Ishikawa (cell line): ENCODE measurements at regions not wholly inside any gene's neighbourhood (a gene's known extent, or its start where the extent isn't known, plus 50 kb on each side); places are given as distances from the start of the nearest gene placed in this dataset.

Source experiments
- CEBPB ChIP-seq: IDR thresholded peaks from 2 replicates; pipeline ENCODE4 v1.6.1; 2012
- CREB1 ChIP-seq: IDR thresholded peaks from 2 replicates; pipeline ENCODE4 v1.6.1; 2012; ENCODE audit warnings: low read depth
- EGR1 ChIP-seq: IDR thresholded peaks from 2 replicates; pipeline ENCODE4 v1.6.1; 2012
- EP300 ChIP-seq: IDR thresholded peaks from 2 replicates; pipeline ENCODE4 v1.6.1; 2012; ENCODE audit warnings: borderline replicate concordance
- FOXM1 ChIP-seq: IDR thresholded peaks from 2 replicates; pipeline ENCODE4 v1.6.1; 2012; ENCODE audit warnings: low read depth, borderline replicate concordance
- NFIC ChIP-seq: IDR thresholded peaks from 2 replicates; pipeline ENCODE4 v1.6.1; 2012
- RAD21 ChIP-seq: IDR thresholded peaks from 2 replicates; pipeline ENCODE4 v1.6.1; 2012; ENCODE audit warnings: low read depth
- REST ChIP-seq: IDR thresholded peaks from 2 replicates; pipeline ENCODE4 v1.6.1; 2012; ENCODE audit warnings: low read depth, mild to moderate bottlenecking
- TAF1 ChIP-seq: IDR thresholded peaks from 2 replicates; pipeline ENCODE4 v1.6.1; 2012; ENCODE audit warnings: low read depth, mild to moderate bottlenecking
- TCF12 ChIP-seq: IDR thresholded peaks from 2 replicates; pipeline ENCODE4 v1.6.1; 2012; ENCODE audit warnings: low read depth
- TEAD4 ChIP-seq: IDR thresholded peaks from 2 replicates; pipeline ENCODE4 v1.6.1; 2012
- YY1 ChIP-seq: IDR thresholded peaks from 2 replicates; pipeline ENCODE4 v1.6.1; 2012; ENCODE audit warnings: low read depth
- TF ChIP-seq, protein P1 (sequence below): IDR thresholded peaks from 2 replicates; pipeline ENCODE4 v1.6.1; 2012

GRCh38 chr5:135094339-135095051 lies 60.5 kb upstream of the PITX1 start:
- no peak for TF ChIP-seq FOXM1
- TF ChIP-seq REST = no peak
- TF ChIP-seq TAF1 = no peak
- no peak for TF ChIP-seq TEAD4
- TF ChIP-seq CEBPB = no peak
- no peak for TF ChIP-seq EP300
- TF ChIP-seq, protein P1, sequence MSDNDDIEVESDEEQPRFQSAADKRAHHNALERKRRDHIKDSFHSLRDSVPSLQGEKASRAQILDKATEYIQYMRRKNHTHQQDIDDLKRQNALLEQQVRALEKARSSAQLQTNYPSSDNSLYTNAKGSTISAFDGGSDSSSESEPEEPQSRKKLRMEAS = no peak
- TF ChIP-seq RAD21 = no peak
- no peak for TF ChIP-seq YY1
- TF ChIP-seq TCF12 = no peak
- no peak for TF ChIP-seq EGR1
- TF ChIP-seq CREB1 = no peak
- TF ChIP-seq NFIC = no peak
